Adrenal gland (tissue), 5 donors: ENCODE measurements at regions not wholly inside any gene's neighbourhood (a gene's known extent, or its start where the extent isn't known, plus 50 kb on each side); places are given as distances from the start of the nearest gene placed in this dataset.

Source experiments
- POLR2A ChIP-seq, 2 donors: fragments of 450-650 bp; IDR thresholded peaks; one replicate each; pipeline ENCODE4 v1.6.1; 2017; ENCODE audit warnings: antibody characterized with exemption in 2 of 2, mild to moderate bottlenecking in 2 of 2, moderate library complexity in 1 of 2
- TF ChIP-seq, protein P1 (sequence below), 6 experiments: fragments of 450-650 bp in 4 of 6; fragments of 200-600 bp in 2 of 6; sonication (generic) in 1 of 6; IDR thresholded peaks; 1 replicate in 5 of 6; 2 replicates in 1 of 6; pipeline versions ENCODE4 v1.5.1 to v1.8.0; 2016 to 2021; ENCODE audit warnings: antibody characterized with exemption in 6 of 6, mild to moderate bottlenecking in 2 of 6, moderate library complexity in 1 of 6
- donor health status: DM: no; HTN: no; CAD: no.

DNA sequence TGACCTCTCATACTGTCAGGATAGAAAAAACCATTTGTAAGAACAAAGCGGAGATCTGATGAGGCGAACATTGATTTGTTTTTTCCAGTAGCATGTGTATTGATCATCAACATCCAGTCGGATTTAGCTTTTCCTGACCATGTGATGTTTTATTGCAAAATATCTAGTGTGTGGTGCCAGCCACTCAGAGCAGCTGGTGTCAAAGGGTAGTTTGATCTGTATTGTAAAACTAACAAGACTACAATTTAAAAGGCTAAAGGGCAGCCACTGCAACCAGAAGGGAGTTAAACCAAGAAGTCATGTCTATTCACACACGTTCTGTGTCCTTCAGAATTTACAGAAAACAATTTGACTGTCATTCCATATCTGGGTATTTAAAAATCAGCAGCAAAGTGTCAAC is 719.0 kb upstream of the FRG1 start:
- TF ChIP-seq, protein P1, sequence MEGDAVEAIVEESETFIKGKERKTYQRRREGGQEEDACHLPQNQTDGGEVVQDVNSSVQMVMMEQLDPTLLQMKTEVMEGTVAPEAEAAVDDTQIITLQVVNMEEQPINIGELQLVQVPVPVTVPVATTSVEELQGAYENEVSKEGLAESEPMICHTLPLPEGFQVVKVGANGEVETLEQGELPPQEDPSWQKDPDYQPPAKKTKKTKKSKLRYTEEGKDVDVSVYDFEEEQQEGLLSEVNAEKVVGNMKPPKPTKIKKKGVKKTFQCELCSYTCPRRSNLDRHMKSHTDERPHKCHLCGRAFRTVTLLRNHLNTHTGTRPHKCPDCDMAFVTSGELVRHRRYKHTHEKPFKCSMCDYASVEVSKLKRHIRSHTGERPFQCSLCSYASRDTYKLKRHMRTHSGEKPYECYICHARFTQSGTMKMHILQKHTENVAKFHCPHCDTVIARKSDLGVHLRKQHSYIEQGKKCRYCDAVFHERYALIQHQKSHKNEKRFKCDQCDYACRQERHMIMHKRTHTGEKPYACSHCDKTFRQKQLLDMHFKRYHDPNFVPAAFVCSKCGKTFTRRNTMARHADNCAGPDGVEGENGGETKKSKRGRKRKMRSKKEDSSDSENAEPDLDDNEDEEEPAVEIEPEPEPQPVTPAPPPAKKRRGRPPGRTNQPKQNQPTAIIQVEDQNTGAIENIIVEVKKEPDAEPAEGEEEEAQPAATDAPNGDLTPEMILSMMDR (IDR thresholded peaks at IDR 0.05), result no peak
- TF ChIP-seq POLR2A (IDR thresholded peaks at IDR 0.05), result no peak
